Muscle of leg (tissue), 3 donors: ENCODE measurements at regions not wholly inside any gene's neighbourhood (a gene's known extent, or its start where the extent isn't known, plus 50 kb on each side); places are given as distances from the start of the nearest gene placed in this dataset.

Experiments used
- DNase-seq: peaks from one replicate; pipeline ENCODE4 v3.0.0; 2013
- H3K27ac ChIP-seq: one replicate; pipeline ENCODE4 v1.5.1; 2013; ENCODE audit warnings: mild to moderate bottlenecking, low read length, control low read depth
- H3K27me3 ChIP-seq: one replicate; pipeline ENCODE4 v1.6.1; 2013; ENCODE audit warnings: low read length; ENCODE audit not compliant: control insufficient read depth, insufficient read depth
- H3K36me3 ChIP-seq: one replicate; pipeline ENCODE4 v1.6.1; 2013; ENCODE audit warnings: low read length; ENCODE audit not compliant: control insufficient read depth, insufficient read depth
- H3K4me1 ChIP-seq: one replicate; pipeline ENCODE4 v1.6.1; 2013; ENCODE audit warnings: low read length; ENCODE audit not compliant: control insufficient read depth, insufficient read depth
- H3K4me3 ChIP-seq: one replicate; pipeline ENCODE4 v1.5.1; 2013; ENCODE audit warnings: low read length, control low read depth
- H3K9me3 ChIP-seq: replicated peaks from 2 replicates; pipeline ENCODE4 v1.6.1; 2013; ENCODE audit warnings: low read depth, low read length; ENCODE audit not compliant: control insufficient read depth
- WGBS: methylation state at CpG from one replicate; pipeline ENCODE4 v1.1.5; 2013; ENCODE audit warnings: missing lambda C conversion rate; ENCODE audit not compliant: insufficient coverage; 5-methylcytosine and 5-hydroxymethylcytosine counted together

DNA sequence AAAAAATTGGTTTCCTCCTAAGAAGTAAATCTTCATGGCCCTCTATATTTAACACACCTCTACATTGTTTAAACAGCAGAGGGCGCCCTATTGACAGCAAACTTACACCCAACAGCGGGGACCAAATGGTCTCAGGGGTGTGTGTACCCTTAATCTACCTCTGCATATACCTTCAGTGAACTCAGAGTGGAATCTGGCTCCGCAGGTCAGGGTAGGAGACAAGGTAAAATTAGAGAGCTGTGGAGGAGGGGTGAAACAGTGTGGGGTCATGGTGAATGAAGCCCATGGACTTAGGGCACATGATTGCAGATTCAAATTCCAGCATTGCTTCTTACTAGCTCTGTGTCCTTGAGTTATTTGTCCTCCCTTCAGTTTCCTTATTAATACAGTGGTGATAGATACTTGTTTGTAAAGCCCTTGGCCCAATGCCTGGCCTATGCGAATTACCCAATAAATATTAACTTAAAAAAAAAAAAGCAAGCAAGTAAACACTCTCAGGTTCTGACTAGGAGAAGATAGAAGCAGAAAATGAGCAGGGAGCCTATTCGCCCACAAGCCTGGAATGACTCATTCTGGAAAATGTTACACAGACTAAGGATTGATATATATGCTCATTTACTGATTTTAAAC is 122.9 kb downstream of the CAVIN4 start:
- no peaks in the 10 kb centered on the region for H3K9me3 ChIP-seq
- H3K36me3 ChIP-seq: no peaks in the 10 kb centered on the region
- no peak overlapping the region for H3K27ac ChIP-seq
- no peak overlapping the region for H3K4me3 ChIP-seq
- H3K27me3 ChIP-seq: no peaks in the 10 kb centered on the region
- no peak for DNase-seq
- no CpG with 5 or more reads among the region's 5 CpGs for WGBS
- H3K4me1 ChIP-seq: peaks cover 6% of the 10 kb centered on the region

DNA sequence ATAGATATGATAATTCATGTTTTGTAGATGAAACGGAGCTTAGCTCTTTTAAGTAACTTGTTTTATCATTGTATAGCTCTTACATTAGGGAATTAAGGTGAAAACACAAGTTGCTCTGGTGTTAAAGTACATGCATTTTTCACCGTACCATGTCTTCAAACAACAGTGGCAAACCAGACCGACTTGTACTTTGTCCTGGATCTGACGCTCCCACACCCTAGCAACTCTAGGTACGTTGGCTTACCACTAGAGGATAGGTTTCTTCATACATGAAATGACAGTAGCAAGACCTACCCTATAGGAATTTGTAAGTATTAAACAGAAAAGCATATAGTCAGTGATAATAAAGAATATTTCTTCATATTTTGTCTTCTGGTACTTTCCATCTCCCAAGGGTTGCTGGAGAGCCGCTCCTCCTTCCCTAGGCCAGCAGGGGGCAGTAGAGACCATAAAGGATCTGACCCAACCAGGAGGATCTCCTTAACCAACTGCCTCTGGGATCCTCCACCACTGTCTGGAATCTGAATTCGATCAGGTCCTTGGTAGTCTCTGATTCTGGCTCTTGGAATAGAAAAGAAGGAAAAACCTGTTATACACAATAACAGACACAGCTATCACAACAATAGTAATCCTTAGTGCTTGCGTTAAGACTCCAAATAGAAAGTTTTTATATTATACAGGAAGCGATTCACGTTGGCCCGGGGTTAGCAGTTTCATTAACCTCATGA is 136.7 kb downstream of the CAVIN4 start:
- DNase-seq: peak; percentile 64
- no peaks in the 10 kb centered on the region for H3K27me3 ChIP-seq
- WGBS: no CpG with 5 or more reads among the region's 11 CpGs
- no peak overlapping the region for H3K4me3 ChIP-seq
- peaks cover 3% of the 10 kb centered on the region for H3K9me3 ChIP-seq
- no peaks in the 10 kb centered on the region for H3K4me1 ChIP-seq
- H3K27ac ChIP-seq: no peak overlapping the region
- H3K36me3 ChIP-seq: no peaks in the 10 kb centered on the region

DNA sequence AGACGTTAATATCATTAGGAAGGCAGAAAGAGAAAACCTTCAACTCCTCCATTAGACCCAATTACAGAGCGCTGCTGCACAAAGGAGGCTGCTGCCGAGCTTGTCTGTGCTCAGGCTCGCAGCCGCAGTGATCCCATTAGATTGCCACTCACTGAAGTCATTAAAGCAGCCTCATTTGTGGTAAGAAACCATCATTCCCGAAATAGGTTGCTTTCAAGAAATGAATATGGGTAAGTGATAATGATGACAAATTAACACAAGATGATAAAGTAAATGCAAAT is 137.2 kb downstream of the CAVIN4 start:
- DNase-seq: no peak
- no peak overlapping the region for H3K27ac ChIP-seq
- no peaks in the 10 kb centered on the region for H3K36me3 ChIP-seq
- no peaks in the 10 kb centered on the region for H3K27me3 ChIP-seq
- H3K9me3 ChIP-seq: peaks cover 3% of the 10 kb centered on the region
- no peaks in the 10 kb centered on the region for H3K4me1 ChIP-seq
- H3K4me3 ChIP-seq: no peak overlapping the region
- WGBS: 81% methylated on average over 3 of the region's 6 CpGs

GRCh38 chr9:100718717-100719116 is 140.8 kb downstream of the CAVIN4 start:
- no peak overlapping the region for H3K27ac ChIP-seq
- no peak overlapping the region for H3K4me3 ChIP-seq
- H3K4me1 ChIP-seq: peaks cover 2% of the 10 kb centered on the region
- H3K27me3 ChIP-seq: no peaks in the 10 kb centered on the region
- no peaks in the 10 kb centered on the region for H3K36me3 ChIP-seq
- DNase-seq: no peak
- H3K9me3 ChIP-seq: no peaks in the 10 kb centered on the region
- WGBS: 88% methylated on average over 5 of the region's 5 CpGs

GRCh38 chr9:100720922-100721321 is 143.0 kb downstream of the CAVIN4 start:
- no CpG with 5 or more reads among the region's 1 CpG for WGBS
- peak; percentile 19 for DNase-seq
- H3K36me3 ChIP-seq: no peaks in the 10 kb centered on the region

GRCh38 chr9:100724886-100725285 is 147.0 kb downstream of the CAVIN4 start:
- Histone ChIP-seq H3K27ac (no peak overlapping the region), H3K36me3 (no peaks in the 10 kb centered on the region), H3K9me3 (no peaks in the 10 kb centered on the region), H3K4me3 (no peak overlapping the region), H3K27me3 (no peaks in the 10 kb centered on the region), H3K4me1 (peaks cover 2% of the 10 kb centered on the region)
- DNase-seq: peak; percentile 30
- 30% methylated on average over 2 of the region's 5 CpGs for WGBS

More at GRCh38 chr9:100720922-100721321, 143.0 kb downstream of the CAVIN4 start:
- Histone ChIP-seq H3K27ac (no peak overlapping the region), H3K4me3 (no peak overlapping the region), H3K9me3 (no peaks in the 10 kb centered on the region), H3K27me3 (no peaks in the 10 kb centered on the region), H3K4me1 (peaks cover 2% of the 10 kb centered on the region)

DNA sequence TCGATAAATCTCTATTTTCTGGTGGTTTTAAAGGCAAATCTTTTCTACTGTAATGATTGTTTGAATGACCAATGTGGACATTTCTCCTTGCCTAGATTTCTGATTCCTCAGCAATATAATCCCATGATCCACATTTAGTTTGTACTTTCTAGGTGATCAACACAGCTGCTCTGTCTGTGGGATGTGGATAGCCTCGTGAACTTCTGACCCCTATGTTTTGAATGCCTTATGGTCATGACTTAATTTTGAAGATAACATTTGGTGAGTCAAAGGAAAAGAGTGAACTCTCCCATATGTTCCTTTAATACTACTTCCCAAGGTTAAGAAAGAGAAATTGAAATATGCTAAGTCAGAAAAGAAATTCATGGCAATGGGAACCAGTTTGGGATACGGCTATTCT is 147.5 kb downstream of the CAVIN4 start:
- no CpG with 5 or more reads among the region's 3 CpGs for WGBS
- Histone ChIP-seq H3K36me3 (no peaks in the 10 kb centered on the region), H3K4me3 (no peak overlapping the region), H3K27me3 (no peaks in the 10 kb centered on the region), H3K27ac (no peak overlapping the region), H3K9me3 (no peaks in the 10 kb centered on the region), H3K4me1 (peaks cover 2% of the 10 kb centered on the region)
- peak; percentile 22 for DNase-seq

DNA sequence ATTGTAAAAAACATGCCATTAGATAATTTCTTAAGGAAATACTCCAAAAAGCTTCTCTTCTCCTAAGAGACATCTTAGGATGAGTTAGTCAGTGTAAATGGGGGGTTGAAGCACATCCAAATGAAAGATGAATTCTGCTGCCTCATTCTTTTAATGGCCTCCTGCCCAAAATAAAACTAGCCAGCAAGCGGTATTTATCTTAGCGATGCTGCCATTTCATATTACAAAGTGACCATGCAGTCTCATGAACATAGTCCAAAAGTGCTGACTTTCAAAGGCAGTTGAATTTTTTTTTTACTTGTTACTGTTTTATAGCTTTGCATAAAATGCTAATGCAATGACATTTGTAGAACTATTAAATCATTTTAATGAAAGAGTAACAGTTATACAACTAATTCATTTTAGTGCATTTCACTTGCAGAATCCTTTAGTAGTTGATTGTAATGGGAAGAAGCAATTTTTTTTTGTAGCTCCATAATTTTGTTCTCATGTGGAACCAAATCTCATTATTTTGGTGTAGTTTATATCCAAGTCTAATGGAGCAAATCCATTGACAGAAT is 151.5 kb downstream of the CAVIN4 start:
- Histone ChIP-seq H3K27ac (no peak overlapping the region), H3K4me1 (no peaks in the 10 kb centered on the region), H3K4me3 (no peak overlapping the region), H3K36me3 (no peaks in the 10 kb centered on the region), H3K27me3 (no peaks in the 10 kb centered on the region), H3K9me3 (no peaks in the 10 kb centered on the region)
- DNase-seq: peak; percentile 59
- no CpG with 5 or more reads among the region's 2 CpGs for WGBS

DNA sequence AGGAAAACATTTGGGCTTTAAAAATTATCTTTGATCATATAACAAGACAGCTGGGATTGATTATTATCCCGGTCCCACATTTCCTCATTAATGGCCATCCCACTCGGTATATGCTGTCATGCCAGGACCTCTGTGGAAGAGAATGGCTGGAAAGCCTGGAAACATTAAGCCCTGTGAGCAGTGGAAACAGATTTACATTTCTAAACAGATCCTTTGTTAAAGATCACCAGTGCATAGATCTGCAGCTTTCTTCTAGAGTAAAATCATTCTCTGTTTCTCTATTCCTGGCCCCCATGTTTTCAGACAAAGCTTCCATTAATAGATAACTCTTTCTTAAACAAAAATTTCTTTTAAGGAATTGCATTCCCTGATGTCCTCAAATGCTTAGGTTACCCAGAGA is 152.2 kb downstream of the CAVIN4 start:
- no peaks in the 10 kb centered on the region for H3K9me3 ChIP-seq
- H3K4me1 ChIP-seq: no peaks in the 10 kb centered on the region
- WGBS: no CpG with 5 or more reads among the region's 2 CpGs
- no peaks in the 10 kb centered on the region for H3K27me3 ChIP-seq
- H3K27ac ChIP-seq: no peak overlapping the region
- peak; percentile 16 for DNase-seq
- H3K36me3 ChIP-seq: no peaks in the 10 kb centered on the region
- no peak overlapping the region for H3K4me3 ChIP-seq

- H3K27ac ChIP-seq: no peak overlapping the region
- WGBS: 94% methylated on average over 17 of the region's 18 CpGs
- H3K9me3 ChIP-seq: no peaks in the 10 kb centered on the region
- DNase-seq: no peak
- no peak overlapping the region for H3K4me3 ChIP-seq
- no peaks in the 10 kb centered on the region for H3K27me3 ChIP-seq
- H3K4me1 ChIP-seq: no peaks in the 10 kb centered on the region
- no peaks in the 10 kb centered on the region for H3K36me3 ChIP-seq
These were observed 153.2 kb downstream of the CAVIN4 start for GRCh38 chr9:100731038-100731556.
